ENCODE measurements at regions not wholly inside any gene's neighbourhood (a gene's known extent, or its start where the extent isn't known, plus 50 kb on each side); places are given as distances from the start of the nearest gene placed in this dataset.

DNA sequence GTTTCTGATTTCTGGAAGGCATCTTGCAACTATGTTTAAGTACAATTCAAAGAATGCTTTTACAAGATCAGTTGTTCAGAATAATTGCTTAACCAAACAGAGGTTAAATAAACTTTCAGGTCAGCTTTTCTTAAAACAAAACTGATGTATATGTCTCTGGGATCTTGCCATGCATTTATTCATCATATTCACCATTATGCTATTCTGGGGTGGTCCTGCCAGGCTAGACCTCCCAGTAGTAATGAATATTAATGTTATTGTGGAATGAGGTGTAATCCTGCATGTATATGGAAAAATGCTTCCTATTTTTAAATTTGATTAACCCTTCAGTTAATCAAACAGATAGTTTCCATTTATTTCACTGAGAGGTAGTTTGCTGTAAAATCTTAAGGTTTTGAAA is 129.3 kb upstream of the RGPD4 start:
- Histone ChIP-seq H3K4me1 (ENCODE audit: insufficient read depth, low read length) (no peaks in the 10 kb centered on the region), H3K4me3 (ENCODE audit: low read length) (no peak overlapping the region), H3K9me3 (ENCODE audit: control insufficient read depth in 1 of 2, insufficient read depth in 1 of 2, low read length in 2 of 2) (no peaks in the 10 kb centered on the region), H3K36me3 (ENCODE audit: insufficient read depth, low read length) (no peaks in the 10 kb centered on the region), H3K27me3 (ENCODE audit: control insufficient read depth in 1 of 2, insufficient read depth in 2 of 2, low read length in 2 of 2) (no peaks in the 10 kb centered on the region), H3K27ac (ENCODE audit: low read depth in 1 of 2, low read length in 2 of 2) (no peak overlapping the region)
- Mint-ChIP-seq H3K36me3 (ENCODE audit: low read depth) (no peaks in the 10 kb centered on the region), H3K9me3 (no peaks in the 10 kb centered on the region), H3K27me3 (no peaks in the 10 kb centered on the region), H3K4me1 (ENCODE audit: low read depth) (no peaks in the 10 kb centered on the region), H3K27ac (no peak overlapping the region), H3K4me3 (no peak overlapping the region)
- intact Hi-C loops (cut with DNase I, micrococcal nuclease), result no loop called here
- ChIA-PET CTCF (no interaction called here), POLR2A (no interaction called here)
- no peak for ATAC-seq (ENCODE audit: poor library complexity)
- TF ChIP-seq, protein P1, sequence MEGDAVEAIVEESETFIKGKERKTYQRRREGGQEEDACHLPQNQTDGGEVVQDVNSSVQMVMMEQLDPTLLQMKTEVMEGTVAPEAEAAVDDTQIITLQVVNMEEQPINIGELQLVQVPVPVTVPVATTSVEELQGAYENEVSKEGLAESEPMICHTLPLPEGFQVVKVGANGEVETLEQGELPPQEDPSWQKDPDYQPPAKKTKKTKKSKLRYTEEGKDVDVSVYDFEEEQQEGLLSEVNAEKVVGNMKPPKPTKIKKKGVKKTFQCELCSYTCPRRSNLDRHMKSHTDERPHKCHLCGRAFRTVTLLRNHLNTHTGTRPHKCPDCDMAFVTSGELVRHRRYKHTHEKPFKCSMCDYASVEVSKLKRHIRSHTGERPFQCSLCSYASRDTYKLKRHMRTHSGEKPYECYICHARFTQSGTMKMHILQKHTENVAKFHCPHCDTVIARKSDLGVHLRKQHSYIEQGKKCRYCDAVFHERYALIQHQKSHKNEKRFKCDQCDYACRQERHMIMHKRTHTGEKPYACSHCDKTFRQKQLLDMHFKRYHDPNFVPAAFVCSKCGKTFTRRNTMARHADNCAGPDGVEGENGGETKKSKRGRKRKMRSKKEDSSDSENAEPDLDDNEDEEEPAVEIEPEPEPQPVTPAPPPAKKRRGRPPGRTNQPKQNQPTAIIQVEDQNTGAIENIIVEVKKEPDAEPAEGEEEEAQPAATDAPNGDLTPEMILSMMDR (IDR thresholded peaks at IDR 0.05), result no peak
- no peak for DNase-seq

DNA sequence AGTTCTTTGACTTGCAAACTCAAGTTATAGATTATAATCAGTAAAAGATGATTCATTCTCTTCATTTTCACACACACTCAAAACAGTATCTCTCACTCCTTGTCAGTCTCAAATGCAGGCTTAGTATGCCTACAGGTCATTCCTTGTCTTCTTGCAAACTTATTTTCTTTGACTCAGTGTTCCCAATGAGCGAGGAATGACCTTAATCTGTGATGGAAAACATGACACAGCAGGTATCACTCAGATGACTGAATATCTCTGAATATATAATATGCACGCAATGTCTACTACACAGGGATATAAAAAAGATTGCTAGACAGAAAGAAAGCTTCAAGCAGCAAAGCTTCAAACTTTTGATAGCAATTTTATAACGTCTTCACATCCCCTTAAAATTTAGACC is 127.8 kb upstream of the RGPD4 start:
- Histone ChIP-seq H3K27me3 (ENCODE audit: control insufficient read depth in 1 of 2, insufficient read depth in 2 of 2, low read length in 2 of 2) (no peaks in the 10 kb centered on the region), H3K4me1 (ENCODE audit: insufficient read depth, low read length) (no peaks in the 10 kb centered on the region), H3K9me3 (ENCODE audit: control insufficient read depth in 1 of 2, insufficient read depth in 1 of 2, low read length in 2 of 2) (no peaks in the 10 kb centered on the region), H3K27ac (ENCODE audit: low read depth in 1 of 2, low read length in 2 of 2) (no peak overlapping the region), H3K4me3 (ENCODE audit: low read length) (no peak overlapping the region), H3K36me3 (ENCODE audit: insufficient read depth, low read length) (no peaks in the 10 kb centered on the region)
- intact Hi-C loops (cut with DNase I, micrococcal nuclease), result no loop called here
- ATAC-seq (ENCODE audit: poor library complexity) (no peak), DNase-seq (no peak)
- CTCF ChIA-PET, result no interaction called here
- Mint-ChIP-seq H3K4me3 (no peak overlapping the region), H3K36me3 (ENCODE audit: low read depth) (no peaks in the 10 kb centered on the region), H3K9me3 (no peaks in the 10 kb centered on the region), H3K27me3 (no peaks in the 10 kb centered on the region), H3K4me1 (ENCODE audit: low read depth) (no peaks in the 10 kb centered on the region), H3K27ac (no peak overlapping the region)
- TF ChIP-seq, protein P1 (IDR thresholded peaks at IDR 0.05), result no peak
- POLR2A ChIA-PET, result no interaction called here

DNA sequence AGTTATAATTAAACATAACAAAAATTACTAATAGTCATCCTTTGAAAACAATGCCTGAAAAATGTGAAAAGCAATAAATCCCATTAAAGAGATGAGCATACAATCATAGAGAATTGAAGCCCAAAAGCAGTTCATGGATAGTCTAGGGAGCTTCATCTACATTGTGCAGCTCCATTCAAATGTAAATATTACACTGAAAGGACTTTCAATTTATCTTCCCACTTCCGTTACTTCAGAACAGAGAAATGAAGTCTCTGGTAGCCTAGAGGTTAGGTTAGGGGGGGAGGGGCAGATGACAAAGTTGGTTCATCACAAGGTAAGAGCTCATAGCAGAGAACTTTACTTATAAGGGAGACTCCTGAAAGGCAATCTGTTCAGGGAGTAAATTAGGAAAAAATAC is 126.6 kb upstream of the RGPD4 start:
- Histone ChIP-seq H3K27ac (ENCODE audit: low read depth in 1 of 2, low read length in 2 of 2) (no peak overlapping the region), H3K4me1 (ENCODE audit: insufficient read depth, low read length) (no peaks in the 10 kb centered on the region), H3K4me3 (ENCODE audit: low read length) (no peak overlapping the region), H3K36me3 (ENCODE audit: insufficient read depth, low read length) (no peaks in the 10 kb centered on the region), H3K27me3 (ENCODE audit: control insufficient read depth in 1 of 2, insufficient read depth in 2 of 2, low read length in 2 of 2) (no peaks in the 10 kb centered on the region), H3K9me3 (ENCODE audit: control insufficient read depth in 1 of 2, insufficient read depth in 1 of 2, low read length in 2 of 2) (peaks cover 0 to under 1% of the 10 kb centered on the region in 2 experiments)
- no peak for DNase-seq
- Mint-ChIP-seq H3K4me3 (no peak overlapping the region), H3K4me1 (ENCODE audit: low read depth) (no peaks in the 10 kb centered on the region), H3K27me3 (no peaks in the 10 kb centered on the region), H3K9me3 (no peaks in the 10 kb centered on the region), H3K27ac (no peak overlapping the region), H3K36me3 (ENCODE audit: low read depth) (no peaks in the 10 kb centered on the region)
- TF ChIP-seq, protein P1 (IDR thresholded peaks at IDR 0.05), result no peak
- ChIA-PET POLR2A (no interaction called here), CTCF (no interaction called here)
- ATAC-seq (ENCODE audit: poor library complexity), result no peak
- intact Hi-C loops (cut with DNase I, micrococcal nuclease), result no loop called here
